Endometrium (tissue), 2 donors: ENCODE measurements at regions not wholly inside any gene's neighbourhood (a gene's known extent, or its start where the extent isn't known, plus 50 kb on each side); places are given as distances from the start of the nearest gene placed in this dataset.

Source experiments
- FAIRE-seq: peaks from 2 replicates; lab custom pipeline; 2012; peaks lifted over from hg19 to GRCh38; lab: Jason Lieb, UNC
- donor health status: control.
- donor health status: control.

GRCh38 chr17:53891726-53892125 is 69.0 kb downstream of the KIF2B start:
- FAIRE-seq, result no peak

GRCh38 chr17:53892222-53892621 is 69.5 kb downstream of the KIF2B start:
- no peak for FAIRE-seq

- FAIRE-seq, result no peak
Measured at GRCh38 chr17:53894591-53894990, 71.9 kb downstream of the KIF2B start.

GRCh38 chr17:53896047-53896446 is 73.3 kb downstream of the KIF2B start:
- no peak for FAIRE-seq

- no peak for FAIRE-seq
Measured at GRCh38 chr17:53900951-53901350, 78.2 kb downstream of the KIF2B start.

- no peak for FAIRE-seq
Measured at GRCh38 chr17:53907435-53907834, 84.7 kb downstream of the KIF2B start.

- no peak for FAIRE-seq
Measured at GRCh38 chr17:53909802-53910201, 87.1 kb downstream of the KIF2B start.

- FAIRE-seq, result no peak
Measured at GRCh38 chr17:53912117-53912516, 89.4 kb downstream of the KIF2B start.

- FAIRE-seq, result no peak
Measured at GRCh38 chr17:53919356-53919755, 96.6 kb downstream of the KIF2B start.

GRCh38 chr17:53924530-53925455 is 102.1 kb downstream of the KIF2B start:
- peak; percentile 74 for FAIRE-seq

- no peak for FAIRE-seq
Measured at GRCh38 chr17:53932386-53932785, 109.7 kb downstream of the KIF2B start.

- no peak for FAIRE-seq
Measured at GRCh38 chr17:53934931-53935330, 112.2 kb downstream of the KIF2B start.

- FAIRE-seq, result no peak
Measured at GRCh38 chr17:53941231-53941630, 118.5 kb downstream of the KIF2B start.

GRCh38 chr17:53942436-53942835 is 119.7 kb downstream of the KIF2B start:
- FAIRE-seq, result no peak

- no peak for FAIRE-seq
Measured at GRCh38 chr17:53942898-53943297, 120.2 kb downstream of the KIF2B start.

GRCh38 chr17:53948323-53948722 is 125.6 kb downstream of the KIF2B start:
- peak; percentile 39 for FAIRE-seq

- FAIRE-seq, result no peak
Measured at GRCh38 chr17:53949473-53950090, 126.9 kb downstream of the KIF2B start.

- no peak for FAIRE-seq
Measured at GRCh38 chr17:53950207-53950857, 127.6 kb downstream of the KIF2B start.

GRCh38 chr17:53950858-53951250 is 128.1 kb downstream of the KIF2B start:
- no peak for FAIRE-seq

GRCh38 chr17:53971361-53971760 is 148.6 kb downstream of the KIF2B start:
- FAIRE-seq, result no peak

- FAIRE-seq, result no peak
Measured at GRCh38 chr17:53979991-53980390, 157.3 kb downstream of the KIF2B start.

- no peak for FAIRE-seq
Measured at GRCh38 chr17:53996131-53996530, 173.4 kb downstream of the KIF2B start.

GRCh38 chr17:53996890-53997289 is 174.2 kb downstream of the KIF2B start:
- FAIRE-seq, result no peak
